SK-N-SH treated with all-trans-retinoic acid at 6 μM for 48 hours (cell line): ENCODE measurements at regions not wholly inside any gene's neighbourhood (a gene's known extent, or its start where the extent isn't known, plus 50 kb on each side); places are given as distances from the start of the nearest gene placed in this dataset.

Experiments
- ARNTL ChIP-seq: fragments of 450-650 bp; formaldehyde crosslinking; IDR thresholded peaks from 2 replicates; pipeline ENCODE4 v1.5.0; 2020; ENCODE audit warnings: low read depth, mild to moderate bottlenecking, moderate library complexity, borderline replicate concordance
- BACH2 ChIP-seq: fragments of 250-450 bp; sonication (Bioruptor Pico); IDR thresholded peaks from 2 replicates; pipeline ENCODE4 v1.9.0; 2021; ENCODE audit warnings: mild to moderate bottlenecking, borderline replicate concordance
- CSDC2 ChIP-seq: fragments of 250-450 bp; sonication (Bioruptor Pico); IDR thresholded peaks from 2 replicates; pipeline ENCODE4 v1.5.0; 2020; ENCODE audit warnings: mild to moderate bottlenecking, moderate library complexity
- GLIS3 ChIP-seq: fragments of 250-450 bp; sonication (Bioruptor Pico); IDR thresholded peaks from 2 replicates; pipeline ENCODE4 v1.5.0; 2020; ENCODE audit warnings: mild to moderate bottlenecking, moderate library complexity
- RARB ChIP-seq: fragments of 250-450 bp; sonication (Bioruptor Pico); IDR thresholded peaks from 2 replicates; pipeline ENCODE4 v1.8.0; 2021; ENCODE audit warnings: mild to moderate bottlenecking, moderate library complexity
- SNAI2 ChIP-seq: fragments of 250-450 bp; sonication (Bioruptor Pico); IDR thresholded peaks from 2 replicates; pipeline ENCODE4 v1.5.0; 2020; ENCODE audit warnings: mild to moderate bottlenecking, moderate library complexity
- TCF4 ChIP-seq: fragments of 250-450 bp; sonication (Bioruptor Pico); IDR thresholded peaks from 2 replicates; pipeline ENCODE4 v1.8.0; 2021; ENCODE audit warnings: mild to moderate bottlenecking, moderate library complexity, borderline replicate concordance
- TOX ChIP-seq: fragments of 250-450 bp; sonication (Bioruptor Pico); IDR thresholded peaks from 2 replicates; pipeline ENCODE4 v1.8.0; 2021; ENCODE audit warnings: mild to moderate bottlenecking, moderate library complexity, borderline replicate concordance
- ZFP3 ChIP-seq: fragments of 250-450 bp; sonication (Bioruptor Pico); IDR thresholded peaks from 2 replicates; pipeline ENCODE4 v1.5.0; 2020; ENCODE audit warnings: mild to moderate bottlenecking, moderate library complexity
- ZNF565 ChIP-seq: fragments of 450-650 bp; formaldehyde crosslinking; conservative IDR thresholded peaks from 2 replicates; pipeline ENCODE4 v1.5.0; 2020; ENCODE audit warnings: low read depth, mild to moderate bottlenecking, moderate library complexity
- ZNF8 ChIP-seq: fragments of 450-650 bp; formaldehyde crosslinking; IDR thresholded peaks from 2 replicates; pipeline ENCODE4 v1.5.0; 2020; ENCODE audit warnings: mild to moderate bottlenecking, moderate library complexity
- TF ChIP-seq, protein P1 (sequence below): fragments of 250-450 bp; sonication (Bioruptor Pico); IDR thresholded peaks from 2 replicates; pipeline ENCODE4 v1.8.0; 2020; ENCODE audit warnings: mild to moderate bottlenecking, moderate library complexity, borderline replicate concordance
- TF ChIP-seq, protein P2 (sequence below): fragments of 250-450 bp; sonication (Bioruptor Pico); IDR thresholded peaks from 2 replicates; pipeline ENCODE4 v1.5.0; 2020; ENCODE audit warnings: mild to moderate bottlenecking, moderate library complexity
- TF ChIP-seq, protein P3 (sequence below): fragments of 250-450 bp; sonication (Bioruptor Pico); IDR thresholded peaks from 2 replicates; pipeline ENCODE4 v1.5.1; 2020; ENCODE audit warnings: low read depth, mild to moderate bottlenecking, moderate library complexity

GRCh38 chr7:69510114-69510513, 88.2 kb upstream of the AUTS2 start:
- TF ChIP-seq SNAI2 (CRISPR knock-in tag), result no peak
- no peak for TF ChIP-seq ARNTL (CRISPR knock-in tag)
- TF ChIP-seq, protein P1, sequence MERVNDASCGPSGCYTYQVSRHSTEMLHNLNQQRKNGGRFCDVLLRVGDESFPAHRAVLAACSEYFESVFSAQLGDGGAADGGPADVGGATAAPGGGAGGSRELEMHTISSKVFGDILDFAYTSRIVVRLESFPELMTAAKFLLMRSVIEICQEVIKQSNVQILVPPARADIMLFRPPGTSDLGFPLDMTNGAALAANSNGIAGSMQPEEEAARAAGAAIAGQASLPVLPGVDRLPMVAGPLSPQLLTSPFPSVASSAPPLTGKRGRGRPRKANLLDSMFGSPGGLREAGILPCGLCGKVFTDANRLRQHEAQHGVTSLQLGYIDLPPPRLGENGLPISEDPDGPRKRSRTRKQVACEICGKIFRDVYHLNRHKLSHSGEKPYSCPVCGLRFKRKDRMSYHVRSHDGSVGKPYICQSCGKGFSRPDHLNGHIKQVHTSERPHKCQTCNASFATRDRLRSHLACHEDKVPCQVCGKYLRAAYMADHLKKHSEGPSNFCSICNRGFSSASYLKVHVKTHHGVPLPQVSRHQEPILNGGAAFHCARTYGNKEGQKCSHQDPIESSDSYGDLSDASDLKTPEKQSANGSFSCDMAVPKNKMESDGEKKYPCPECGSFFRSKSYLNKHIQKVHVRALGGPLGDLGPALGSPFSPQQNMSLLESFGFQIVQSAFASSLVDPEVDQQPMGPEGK (CRISPR knock-in tag), result no peak
- TF ChIP-seq ZFP3 (CRISPR knock-in tag), result no peak
- no peak for TF ChIP-seq TCF4
- TF ChIP-seq BACH2 (CRISPR knock-in tag), result no peak
- no peak for TF ChIP-seq ZNF8 (CRISPR knock-in tag)
- TF ChIP-seq ZNF565 (CRISPR knock-in tag), result no peak
- TF ChIP-seq TOX (CRISPR knock-in tag), result no peak
- no peak for TF ChIP-seq CSDC2 (CRISPR knock-in tag)
- TF ChIP-seq, protein P2, sequence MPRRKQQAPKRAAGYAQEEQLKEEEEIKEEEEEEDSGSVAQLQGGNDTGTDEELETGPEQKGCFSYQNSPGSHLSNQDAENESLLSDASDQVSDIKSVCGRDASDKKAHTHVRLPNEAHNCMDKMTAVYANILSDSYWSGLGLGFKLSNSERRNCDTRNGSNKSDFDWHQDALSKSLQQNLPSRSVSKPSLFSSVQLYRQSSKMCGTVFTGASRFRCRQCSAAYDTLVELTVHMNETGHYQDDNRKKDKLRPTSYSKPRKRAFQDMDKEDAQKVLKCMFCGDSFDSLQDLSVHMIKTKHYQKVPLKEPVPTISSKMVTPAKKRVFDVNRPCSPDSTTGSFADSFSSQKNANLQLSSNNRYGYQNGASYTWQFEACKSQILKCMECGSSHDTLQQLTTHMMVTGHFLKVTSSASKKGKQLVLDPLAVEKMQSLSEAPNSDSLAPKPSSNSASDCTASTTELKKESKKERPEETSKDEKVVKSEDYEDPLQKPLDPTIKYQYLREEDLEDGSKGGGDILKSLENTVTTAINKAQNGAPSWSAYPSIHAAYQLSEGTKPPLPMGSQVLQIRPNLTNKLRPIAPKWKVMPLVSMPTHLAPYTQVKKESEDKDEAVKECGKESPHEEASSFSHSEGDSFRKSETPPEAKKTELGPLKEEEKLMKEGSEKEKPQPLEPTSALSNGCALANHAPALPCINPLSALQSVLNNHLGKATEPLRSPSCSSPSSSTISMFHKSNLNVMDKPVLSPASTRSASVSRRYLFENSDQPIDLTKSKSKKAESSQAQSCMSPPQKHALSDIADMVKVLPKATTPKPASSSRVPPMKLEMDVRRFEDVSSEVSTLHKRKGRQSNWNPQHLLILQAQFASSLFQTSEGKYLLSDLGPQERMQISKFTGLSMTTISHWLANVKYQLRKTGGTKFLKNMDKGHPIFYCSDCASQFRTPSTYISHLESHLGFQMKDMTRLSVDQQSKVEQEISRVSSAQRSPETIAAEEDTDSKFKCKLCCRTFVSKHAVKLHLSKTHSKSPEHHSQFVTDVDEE (CRISPR knock-in tag), result no peak
- TF ChIP-seq, protein P3, sequence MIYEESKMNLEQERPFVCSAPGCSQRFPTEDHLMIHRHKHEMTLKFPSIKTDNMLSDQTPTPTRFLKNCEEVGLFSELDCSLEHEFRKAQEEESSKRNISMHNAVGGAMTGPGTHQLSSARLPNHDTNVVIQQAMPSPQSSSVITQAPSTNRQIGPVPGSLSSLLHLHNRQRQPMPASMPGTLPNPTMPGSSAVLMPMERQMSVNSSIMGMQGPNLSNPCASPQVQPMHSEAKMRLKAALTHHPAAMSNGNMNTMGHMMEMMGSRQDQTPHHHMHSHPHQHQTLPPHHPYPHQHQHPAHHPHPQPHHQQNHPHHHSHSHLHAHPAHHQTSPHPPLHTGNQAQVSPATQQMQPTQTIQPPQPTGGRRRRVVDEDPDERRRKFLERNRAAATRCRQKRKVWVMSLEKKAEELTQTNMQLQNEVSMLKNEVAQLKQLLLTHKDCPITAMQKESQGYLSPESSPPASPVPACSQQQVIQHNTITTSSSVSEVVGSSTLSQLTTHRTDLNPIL, result no peak
- TF ChIP-seq GLIS3 (CRISPR knock-in tag), result no peak
- no peak for TF ChIP-seq RARB
